GM10266 (cell line): ENCODE measurements at regions not wholly inside any gene's neighbourhood (a gene's known extent, or its start where the extent isn't known, plus 50 kb on each side); places are given as distances from the start of the nearest gene placed in this dataset.
"Not testable (repeated sequence)": the region's sequence is repeated elsewhere in the genome, so short reads cannot be mapped to it uniquely, and the experiment has no call there.

Experiments
- DNase-seq: peaks from one replicate; pipeline ENCODE4 v3.0.0; 2012; ENCODE audit errors: extremely low spot score
- TF ChIP-seq, protein P1 (sequence below): IDR thresholded peaks from 2 replicates; pipeline ENCODE4 v1.5.1; 2012; ENCODE audit warnings: mild to moderate bottlenecking, low read depth; ENCODE audit not compliant: control insufficient read depth, insufficient read depth; ENCODE audit errors: missing control alignments

DNA sequence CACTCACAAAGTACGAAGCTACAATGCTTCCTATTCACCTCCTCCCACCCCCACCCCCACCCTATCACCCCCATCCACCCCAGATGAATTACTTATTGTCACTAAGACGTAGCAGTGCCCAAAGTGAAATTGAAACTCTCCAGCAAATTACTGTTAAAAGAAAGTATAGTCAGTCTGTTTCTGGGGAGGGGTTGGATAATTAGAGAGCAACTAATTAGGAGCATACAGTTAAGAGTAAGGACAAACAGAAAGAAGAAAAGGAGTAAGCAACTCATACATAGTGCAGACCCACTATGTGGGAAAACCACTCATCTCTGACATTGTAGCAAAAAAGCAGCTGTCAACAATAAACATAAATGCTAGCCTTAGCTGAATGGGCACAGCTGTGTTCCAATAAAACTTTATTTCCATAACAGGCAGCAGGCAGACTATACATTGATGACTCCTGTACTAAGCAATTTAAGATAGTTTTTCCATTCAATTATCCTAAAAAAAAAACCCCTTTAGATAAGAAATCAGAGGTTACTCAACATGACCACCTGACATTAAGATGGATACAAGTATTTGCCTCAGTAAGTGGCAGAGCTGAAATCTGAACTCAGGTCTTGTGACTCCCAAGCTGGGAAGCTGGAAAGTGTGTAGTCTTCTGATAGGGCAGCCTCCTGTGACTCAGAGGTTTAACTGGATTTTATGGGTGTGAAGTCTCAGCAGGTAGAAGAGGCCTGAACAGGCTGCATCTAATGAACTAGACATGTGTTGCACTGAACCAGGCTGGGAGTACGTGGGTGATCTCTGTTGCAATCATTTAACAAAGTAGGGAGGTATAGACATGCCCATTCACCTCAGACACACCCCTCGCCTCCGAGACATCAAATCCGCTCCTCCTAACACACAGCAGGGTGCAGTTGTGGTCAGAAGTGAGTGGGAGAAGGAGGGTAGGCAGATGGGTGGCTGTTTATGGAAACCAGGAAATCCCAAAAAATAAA is 171.8 kb upstream of the KLF7 start:
- TF ChIP-seq, protein P1, sequence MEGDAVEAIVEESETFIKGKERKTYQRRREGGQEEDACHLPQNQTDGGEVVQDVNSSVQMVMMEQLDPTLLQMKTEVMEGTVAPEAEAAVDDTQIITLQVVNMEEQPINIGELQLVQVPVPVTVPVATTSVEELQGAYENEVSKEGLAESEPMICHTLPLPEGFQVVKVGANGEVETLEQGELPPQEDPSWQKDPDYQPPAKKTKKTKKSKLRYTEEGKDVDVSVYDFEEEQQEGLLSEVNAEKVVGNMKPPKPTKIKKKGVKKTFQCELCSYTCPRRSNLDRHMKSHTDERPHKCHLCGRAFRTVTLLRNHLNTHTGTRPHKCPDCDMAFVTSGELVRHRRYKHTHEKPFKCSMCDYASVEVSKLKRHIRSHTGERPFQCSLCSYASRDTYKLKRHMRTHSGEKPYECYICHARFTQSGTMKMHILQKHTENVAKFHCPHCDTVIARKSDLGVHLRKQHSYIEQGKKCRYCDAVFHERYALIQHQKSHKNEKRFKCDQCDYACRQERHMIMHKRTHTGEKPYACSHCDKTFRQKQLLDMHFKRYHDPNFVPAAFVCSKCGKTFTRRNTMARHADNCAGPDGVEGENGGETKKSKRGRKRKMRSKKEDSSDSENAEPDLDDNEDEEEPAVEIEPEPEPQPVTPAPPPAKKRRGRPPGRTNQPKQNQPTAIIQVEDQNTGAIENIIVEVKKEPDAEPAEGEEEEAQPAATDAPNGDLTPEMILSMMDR, result no peak
- DNase-seq, result peak; percentile 28

DNA sequence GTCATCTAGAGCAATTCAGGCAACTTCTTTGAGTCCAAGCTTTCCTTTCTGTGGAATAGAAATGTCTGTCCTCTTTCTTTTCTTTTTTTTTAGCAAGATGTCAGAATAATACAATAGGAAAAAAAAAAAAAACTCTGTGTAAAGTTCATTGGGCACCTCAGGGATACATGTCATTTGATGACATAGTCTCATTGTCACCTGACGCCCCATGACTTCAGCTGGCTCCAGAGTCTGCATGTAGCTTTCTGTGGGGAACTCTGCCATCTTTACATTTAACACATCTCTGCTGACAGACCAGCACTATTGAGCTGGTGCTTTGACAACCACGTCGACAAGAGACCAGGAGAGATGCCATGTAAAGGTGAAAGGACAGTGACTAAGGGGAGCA is 172.5 kb upstream of the KLF7 start:
- TF ChIP-seq, protein P1, result no peak
- no peak for DNase-seq

DNA sequence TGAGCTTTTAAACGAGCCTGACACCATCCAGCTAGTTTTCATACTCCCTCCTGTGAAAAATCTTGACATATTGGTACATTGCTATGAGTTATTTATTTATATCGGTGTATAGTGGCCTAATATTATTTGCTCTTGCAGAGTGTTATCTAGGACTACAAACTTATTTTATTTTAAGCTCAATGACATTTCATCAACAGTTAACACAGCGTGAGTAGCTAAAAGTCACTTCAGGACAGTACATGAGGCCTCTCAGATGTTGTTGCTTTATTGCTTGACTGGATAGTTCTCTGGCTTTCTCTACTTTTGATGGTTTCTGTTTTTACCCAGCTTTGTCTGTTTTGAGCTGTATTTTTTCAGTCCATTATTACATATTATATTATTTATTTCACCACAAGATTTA is 172.9 kb upstream of the KLF7 start:
- TF ChIP-seq, protein P1, result no peak

DNA sequence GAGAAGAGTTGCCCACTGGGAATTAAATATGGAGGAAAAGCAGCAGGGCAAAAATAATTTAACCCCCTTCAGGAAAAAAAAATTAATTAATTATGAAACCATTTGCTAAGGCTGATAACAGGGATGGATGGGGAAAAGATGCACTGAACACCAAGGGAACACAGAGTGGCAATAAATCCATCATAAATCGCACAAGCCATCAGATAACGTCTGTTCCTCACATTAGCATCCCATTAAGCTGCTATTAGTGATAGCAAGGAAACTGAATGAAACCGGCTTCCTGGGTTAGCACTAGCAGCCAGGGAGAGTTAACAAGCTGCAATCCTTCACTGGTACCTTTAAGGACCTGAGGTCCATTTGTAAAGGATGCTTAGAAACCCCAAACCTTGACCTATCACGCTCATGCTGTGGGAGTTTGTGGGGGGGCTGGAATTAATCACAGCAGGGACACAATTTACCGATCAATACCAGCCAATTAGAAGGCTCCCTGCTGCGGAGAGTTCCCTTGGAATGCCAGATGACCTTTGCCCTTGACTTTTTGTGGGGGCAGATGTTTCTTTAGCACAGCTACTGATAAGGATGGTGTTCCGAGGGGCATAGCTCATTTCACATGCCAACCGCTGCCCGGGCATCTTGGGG is 175.5 kb upstream of the KLF7 start:
- no peak for DNase-seq
- TF ChIP-seq, protein P1, result no peak

More for the DNA sequence above, 172.9 kb upstream of the KLF7 start:
- DNase-seq, result no peak

DNA sequence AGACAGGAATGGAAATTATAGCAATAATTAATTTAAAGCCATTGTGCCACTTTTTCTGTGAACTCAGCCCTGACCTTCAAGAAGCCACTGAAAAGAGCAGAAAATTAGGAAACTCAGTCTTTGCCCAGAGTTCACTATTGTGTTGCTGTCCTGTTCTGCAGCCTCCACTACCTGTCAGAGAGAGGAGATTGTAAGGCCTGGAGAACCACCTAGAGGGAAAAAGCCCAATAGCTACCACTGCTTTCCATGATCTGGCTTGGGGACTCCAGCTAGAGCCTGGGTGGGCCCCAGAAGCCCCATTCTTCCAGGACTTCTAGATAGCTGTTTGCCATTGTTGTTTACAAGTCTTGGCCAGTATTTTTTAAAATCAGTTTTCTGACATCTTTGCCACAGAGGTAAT is 176.1 kb upstream of the KLF7 start:
- TF ChIP-seq, protein P1, result peak; percentile 33
- no peak for DNase-seq

DNA sequence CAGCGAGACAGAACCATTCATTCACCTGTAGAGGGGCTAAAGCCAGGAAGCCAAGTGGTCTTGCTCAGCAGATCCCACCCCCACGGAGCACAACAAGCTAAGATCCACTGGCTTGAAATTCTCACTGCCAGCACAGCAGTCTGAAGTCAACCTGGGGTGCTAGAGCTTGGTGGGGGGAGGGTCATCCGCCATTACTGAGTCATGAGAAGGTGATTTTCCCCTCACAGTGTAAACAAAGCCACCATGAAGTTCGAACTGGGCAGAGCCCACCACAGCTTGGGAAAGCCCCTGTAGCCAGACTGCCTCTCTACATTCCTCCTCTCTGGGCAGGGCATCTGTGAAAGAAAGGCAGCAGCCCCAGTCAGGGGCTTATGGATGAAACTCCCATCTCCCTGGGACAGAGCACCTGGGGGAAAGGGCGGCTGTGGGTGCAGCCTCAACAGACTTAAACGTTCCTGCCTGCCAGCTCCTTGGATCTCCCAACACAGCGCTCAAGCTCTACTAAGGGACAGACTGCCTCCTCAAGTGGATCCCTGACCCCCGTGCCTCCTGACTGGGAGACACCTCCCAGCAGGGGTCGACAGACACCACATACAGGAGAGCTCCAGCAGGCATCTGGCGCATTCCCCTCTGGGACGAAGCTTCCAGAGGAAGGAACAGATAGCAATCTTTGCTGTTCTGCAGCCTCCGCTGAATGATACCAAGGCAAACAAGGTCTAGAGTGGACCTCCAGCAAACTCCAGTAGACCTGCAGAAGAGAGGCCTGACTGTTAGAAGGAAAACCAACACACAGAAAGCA is 179.0 kb upstream of the KLF7 start:
- not testable (repeated sequence) for DNase-seq

DNA sequence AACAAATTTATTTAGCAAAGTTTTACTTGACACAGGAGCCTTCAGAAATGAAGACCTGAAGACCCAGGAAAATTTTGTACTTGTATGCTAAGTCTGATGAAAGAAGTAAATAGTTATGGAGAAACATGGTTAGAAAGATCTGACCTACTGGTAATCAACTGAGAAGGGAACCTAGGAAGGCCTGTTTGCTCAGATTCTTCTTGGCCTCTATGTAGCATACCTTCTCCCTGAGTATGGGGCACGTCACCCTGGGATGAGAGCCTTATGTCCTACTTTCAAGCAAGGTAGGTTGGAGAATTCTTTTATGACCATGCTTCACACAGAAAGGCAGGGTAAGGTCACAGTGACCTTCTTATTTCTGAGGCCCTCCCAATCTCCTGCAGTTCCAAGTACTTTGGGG is 178.6 kb upstream of the CREB1 start:
- TF ChIP-seq, protein P1, result no peak
- DNase-seq, result no peak
